ENCODE measurements at regions not wholly inside any gene's neighbourhood (a gene's known extent, or its start where the extent isn't known, plus 50 kb on each side); places are given as distances from the start of the nearest gene placed in this dataset.

DNA sequence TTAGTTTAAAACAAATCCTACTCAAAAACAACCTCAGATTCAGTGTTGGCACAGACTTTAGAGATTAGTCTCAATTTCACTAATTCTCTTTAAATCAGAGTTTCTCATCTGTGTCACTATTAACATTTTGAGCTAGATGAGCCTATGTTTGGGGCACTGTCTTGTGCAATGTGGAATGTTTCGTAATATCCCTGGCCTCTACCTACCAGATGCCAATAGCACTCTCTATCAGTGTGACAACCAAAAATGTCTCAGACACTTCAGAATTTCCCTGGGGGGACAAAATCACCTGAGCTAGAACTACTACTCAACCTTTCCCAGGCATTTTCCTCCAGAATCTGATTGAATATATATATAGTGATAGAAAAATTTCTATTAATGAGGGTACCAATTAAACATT, 465.2 kb upstream of the RGMB start:
- CTCF ChIA-PET (ENCODE audit: partially characterized antibody), result interaction anchor here (0.6 to 1.0 kb wide), 2 partner anchors 473 to 1614 kb away, joined by 3 read pairs; no protein-coding TSS in a partner anchor

More for the DNA sequence above, 465.2 kb upstream of the RGMB start:
- TF ChIP-seq, protein P1, sequence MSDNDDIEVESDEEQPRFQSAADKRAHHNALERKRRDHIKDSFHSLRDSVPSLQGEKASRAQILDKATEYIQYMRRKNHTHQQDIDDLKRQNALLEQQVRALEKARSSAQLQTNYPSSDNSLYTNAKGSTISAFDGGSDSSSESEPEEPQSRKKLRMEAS (IDR thresholded peaks at IDR 0.05), result no peak
- TF ChIP-seq YY1 (IDR thresholded peaks at IDR 0.05; ENCODE audit: low read depth, low read length), result no peak
- Histone ChIP-seq H2BK120ac (replicated peaks; ENCODE audit: low read depth, low read length) (no peak overlapping the region), H3K36me3 (ENCODE audit: control insufficient read depth in 2 of 4, insufficient read depth in 4 of 4, low read length in 3 of 4) (no peaks in the 10 kb centered on the region), H4K5ac (ENCODE audit: insufficient read length, low read depth, low read length) (no peak overlapping the region), H3K23ac (ENCODE audit: insufficient read length) (no peak overlapping the region), H3K79me1 (ENCODE audit: low read depth, low read length) (no peaks in the 10 kb centered on the region), H2BK12ac (ENCODE audit: low read depth, low read length) (no peak overlapping the region), H3K4me2 (ENCODE audit: insufficient read depth in 1 of 2, low read depth in 2 of 2, low read length in 2 of 2) (no peak overlapping the region), H3K9me3 (ENCODE audit: insufficient read depth in 2 of 2, low read depth in 1 of 2, low read length in 1 of 2) (no peaks in the 10 kb centered on the region), H2AFZ (ENCODE audit: low read length) (no peak overlapping the region), H2BK15ac (ENCODE audit: low read length) (no peak overlapping the region), H4K91ac (replicated peaks; ENCODE audit: insufficient read length, low read length) (no peak overlapping the region), H2AK5ac (ENCODE audit: low read depth, low read length) (no peak overlapping the region), H3K9ac (replicated peaks in 1 of 4; ENCODE audit: extremely low read depth in 1 of 4, low read depth in 3 of 4, low read length in 3 of 4) (no peak overlapping the region), H3K27me3 (replicated peaks in 1 of 4; ENCODE audit: control insufficient read depth in 3 of 4, extremely low read depth in 1 of 4, insufficient read depth in 3 of 4, low read length in 3 of 4) (no peaks in the 10 kb centered on the region), H3K56ac (replicated peaks; ENCODE audit: insufficient read length, low read depth, low read length) (no peak overlapping the region), H2BK20ac (ENCODE audit: low read length) (no peak overlapping the region), H3K4me3 (ENCODE audit: extremely low read depth in 1 of 4, insufficient read depth in 2 of 4, low read depth in 3 of 4, low read length in 4 of 4) (no peak overlapping the region), H3K79me2 (ENCODE audit: control insufficient read depth in 1 of 2, insufficient read depth in 2 of 2, low read length in 2 of 2) (no peaks in the 10 kb centered on the region), H3K4me1 (replicated peaks in 1 of 4; ENCODE audit: control insufficient read depth in 3 of 4, insufficient read depth in 4 of 4, low read length in 3 of 4) (peaks cover 0 to 9% (median 4%) of the 10 kb centered on the region in 4 experiments; a peak in 6 of 7 replicates), H3K18ac (ENCODE audit: extremely low read depth, low read length) (no peak overlapping the region), H2BK5ac (ENCODE audit: low read depth, low read length) (no peak overlapping the region), H3K27ac (ENCODE audit: low read depth, low read length) (no peak overlapping the region), H3K14ac (ENCODE audit: insufficient read length) (no peak overlapping the region), H4K8ac (ENCODE audit: extremely low read depth, insufficient read depth, low read length) (no peak overlapping the region), H4K20me1 (replicated peaks in 1 of 2; ENCODE audit: control insufficient read depth in 1 of 2, insufficient read depth in 2 of 2, low read length in 2 of 2) (no peaks in the 10 kb centered on the region), H3K4ac (replicated peaks; ENCODE audit: insufficient read length, low read depth, low read length) (no peak overlapping the region), H3K23me2 (ENCODE audit: low read depth, low read length) (no peaks in the 10 kb centered on the region)
- DNase-seq (ENCODE audit: low read depth in 1 of 2, low spot score in 2 of 2) (no peak), FAIRE-seq (no peak)
- POLR2A ChIA-PET (ENCODE audit: partially characterized antibody), result no interaction called here
- WGBS, 2 experiments (ENCODE audit: extremely low coverage in 1 of 2, insufficient coverage in 1 of 2, insufficient read length in 1 of 2, insufficient replicate concordance in 2 of 2, low coverage in 1 of 2, low lambda C conversion rate in 2 of 2, missing lambda C conversion rate in 1 of 2), result 82% methylated on average over 1 of the region's 1 CpG; no CpG with 5 or more reads in 1 of the 2 experiments

Measured in H1 (cell line).